Fibroblast of lung (primary cell): ENCODE measurements at regions not wholly inside any gene's neighbourhood (a gene's known extent, or its start where the extent isn't known, plus 50 kb on each side); places are given as distances from the start of the nearest gene placed in this dataset.

ENCODE experiments used
- DNase-seq, 2 donors: peaks; one replicate each; pipeline versions ENCODE4 v3.0.0 to v3.0.0-alpha.2; 2010; ENCODE audit warnings: low read depth in 2 of 2
- H2AFZ ChIP-seq: 2 replicates; pipeline ENCODE4 v1.5.1; 2012; ENCODE audit warnings: low read length, control low read depth, inconsistent platforms
- H3K27ac ChIP-seq: 2 replicates; pipeline ENCODE4 v1.5.1; 2011; ENCODE audit warnings: low read length, control low read depth; ENCODE audit not compliant: insufficient read depth
- H3K27me3 ChIP-seq: 2 replicates; pipeline ENCODE4 v1.5.1; 2011; ENCODE audit warnings: mild to moderate bottlenecking, low read length; ENCODE audit not compliant: control insufficient read depth, insufficient read depth
- H3K36me3 ChIP-seq: 2 replicates; pipeline ENCODE4 v1.5.1; 2011; ENCODE audit warnings: low read length; ENCODE audit not compliant: control insufficient read depth, insufficient read depth
- H3K4me1 ChIP-seq: 2 replicates; pipeline ENCODE4 v1.5.1; 2011; ENCODE audit warnings: low read length; ENCODE audit not compliant: control insufficient read depth, insufficient read depth; ENCODE audit errors: extremely low read depth
- H3K4me2 ChIP-seq: 2 replicates; pipeline ENCODE4 v1.5.1; 2011; ENCODE audit warnings: low read length, control low read depth; ENCODE audit not compliant: insufficient read depth; ENCODE audit errors: extremely low read depth
- H3K4me3 ChIP-seq, 4 experiments: fragments of 200-600 bp in 1 of 4; sonication (generic) in 1 of 4; replicated peaks in 1 of 4; 2 replicates each; pipeline ENCODE4 v1.5.1; 2011 to 2016; ENCODE audit warnings: low read length in 4 of 4, low read depth in 3 of 4, mild to moderate bottlenecking in 3 of 4, control low read depth in 2 of 4, inconsistent platforms in 1 of 4, mixed read lengths in 1 of 4; ENCODE audit not compliant: insufficient read depth in 1 of 4; ENCODE audit errors: control extremely low read depth in 1 of 4
- H3K79me2 ChIP-seq: 2 replicates; pipeline ENCODE4 v1.5.1; 2012; ENCODE audit warnings: mild to moderate bottlenecking, low read length, inconsistent platforms; ENCODE audit not compliant: control insufficient read depth, insufficient read depth
- H3K9ac ChIP-seq: 2 replicates; pipeline ENCODE4 v1.5.1; 2011; ENCODE audit warnings: mild to moderate bottlenecking, low read length, control low read depth; ENCODE audit not compliant: insufficient read depth
- H3K9me3 ChIP-seq: 2 replicates; pipeline ENCODE4 v1.5.1; 2012; ENCODE audit warnings: low read depth, low read length; ENCODE audit not compliant: control insufficient read depth, insufficient read depth
- H4K20me1 ChIP-seq: 2 replicates; pipeline ENCODE4 v1.5.1; 2011; ENCODE audit warnings: low read length; ENCODE audit not compliant: control insufficient read depth, insufficient read depth; ENCODE audit errors: extremely low read depth
- CTCF ChIP-seq, 2 donors: IDR thresholded peaks in 1 of 2; conservative IDR thresholded peaks in 1 of 2; 1 replicate in 1 of 2; 2 replicates in 1 of 2; pipeline ENCODE4 v1.5.1; 2011 to 2012; ENCODE audit warnings: low read length in 2 of 2, control low read depth in 1 of 2, inconsistent platforms in 1 of 2, low read depth in 1 of 2, mild to moderate bottlenecking in 1 of 2
- EZH2 ChIP-seq: IDR thresholded peaks from 2 replicates; pipeline ENCODE4 v1.5.1; 2012; ENCODE audit warnings: low read length, control low read depth, mild to moderate bottlenecking; ENCODE audit errors: missing control alignments

- H3K27ac ChIP-seq: no peak overlapping the region
- H3K27me3 ChIP-seq: no peaks in the 10 kb centered on the region
- no peaks in the 10 kb centered on the region for H3K36me3 ChIP-seq
- TF ChIP-seq CTCF (conservative IDR thresholded peaks at IDR 0.05 in 1 of 2, IDR thresholded peaks at IDR 0.05 in 1 of 2; ENCODE audit: low read depth in 1 of 2, low read length in 2 of 2) (no peak), EZH2 (no peak)
- no peaks in the 10 kb centered on the region for H3K4me1 ChIP-seq
- no peaks in the 10 kb centered on the region for H4K20me1 ChIP-seq
- DNase-seq: peak; percentile 1 to 62
- no peak overlapping the region for H3K4me2 ChIP-seq
- no peak overlapping the region for H2AFZ ChIP-seq
- no peaks in the 10 kb centered on the region for H3K79me2 ChIP-seq
- H3K9me3 ChIP-seq: no peaks in the 10 kb centered on the region
- H3K9ac ChIP-seq: no peak overlapping the region
- no peak overlapping the region for H3K4me3 ChIP-seq
Observed at GRCh38 chr2:122748552-122749011, 993.1 kb downstream of the TSN start.

- H2AFZ ChIP-seq: no peak overlapping the region
Observed at GRCh38 chr2:122749405-122749804, 994.0 kb downstream of the TSN start.

GRCh38 chr2:122750095-122750494, 994.6 kb downstream of the TSN start:
- Histone ChIP-seq H3K27ac (no peak overlapping the region), H3K27me3 (no peaks in the 10 kb centered on the region), H3K36me3 (no peaks in the 10 kb centered on the region), H3K4me3 (no peak overlapping the region), H3K9me3 (no peaks in the 10 kb centered on the region), H3K79me2 (no peaks in the 10 kb centered on the region), H3K9ac (no peak overlapping the region), H2AFZ (no peak overlapping the region), H3K4me2 (no peak overlapping the region), H3K4me1 (no peaks in the 10 kb centered on the region), H4K20me1 (no peaks in the 10 kb centered on the region)
- TF ChIP-seq CTCF (conservative IDR thresholded peaks at IDR 0.05 in 1 of 2, IDR thresholded peaks at IDR 0.05 in 1 of 2; ENCODE audit: low read depth in 1 of 2, low read length in 2 of 2) (no peak), EZH2 (no peak)
- DNase-seq: no peak

More at GRCh38 chr2:122749405-122749804, 994.0 kb downstream of the TSN start:
- Histone ChIP-seq H3K4me3 (no peak overlapping the region), H3K36me3 (no peaks in the 10 kb centered on the region), H3K4me2 (no peak overlapping the region), H3K27me3 (no peaks in the 10 kb centered on the region), H3K9ac (no peak overlapping the region), H3K4me1 (no peaks in the 10 kb centered on the region), H4K20me1 (no peaks in the 10 kb centered on the region), H3K27ac (no peak overlapping the region), H3K79me2 (no peaks in the 10 kb centered on the region), H3K9me3 (no peaks in the 10 kb centered on the region)
- no peak for TF ChIP-seq EZH2
- no peak for TF ChIP-seq CTCF (conservative IDR thresholded peaks at IDR 0.05 in 1 of 2, IDR thresholded peaks at IDR 0.05 in 1 of 2; ENCODE audit: low read depth in 1 of 2, low read length in 2 of 2)
- DNase-seq: no peak
